ENCODE measurements at regions not wholly inside any gene's neighbourhood (a gene's known extent, or its start where the extent isn't known, plus 50 kb on each side); places are given as distances from the start of the nearest gene placed in this dataset.

DNA sequence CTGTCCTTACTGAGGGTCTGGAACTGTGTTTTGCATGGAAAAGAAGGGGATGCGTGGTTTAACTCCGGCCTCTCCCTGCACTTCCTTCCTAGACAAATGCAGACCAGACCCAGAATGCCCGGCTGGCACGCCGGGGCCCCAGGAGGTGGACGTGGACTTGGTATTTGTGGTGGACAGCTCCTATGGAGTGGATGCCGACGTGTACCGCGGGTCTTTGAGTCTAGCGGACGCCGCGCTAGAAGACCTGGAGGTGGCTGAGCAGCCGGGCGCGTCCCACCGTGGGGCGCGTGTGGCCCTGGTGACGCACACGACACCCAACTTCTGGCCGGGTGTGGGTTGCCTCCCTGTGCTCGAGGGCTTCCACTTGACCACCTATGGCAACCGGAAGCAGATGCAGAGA lies 81.8 kb upstream of the COL6A5 start:
- DNase-seq = no peak

GRCh38 chr3:130266817-130267216 lies 78.7 kb upstream of the COL6A5 start:
- DNase-seq = no peak

GRCh38 chr3:130276203-130276803 lies 69.2 kb upstream of the COL6A5 start:
- DNase-seq = peak in 1 of 2 experiments; percentile 54

GRCh38 chr3:130288670-130289069 lies 56.8 kb upstream of the COL6A5 start:
- no peak for DNase-seq

- no peak for DNase-seq
Measured at GRCh38 chr3:130291148-130291547, 54.3 kb upstream of the COL6A5 start.

DNA sequence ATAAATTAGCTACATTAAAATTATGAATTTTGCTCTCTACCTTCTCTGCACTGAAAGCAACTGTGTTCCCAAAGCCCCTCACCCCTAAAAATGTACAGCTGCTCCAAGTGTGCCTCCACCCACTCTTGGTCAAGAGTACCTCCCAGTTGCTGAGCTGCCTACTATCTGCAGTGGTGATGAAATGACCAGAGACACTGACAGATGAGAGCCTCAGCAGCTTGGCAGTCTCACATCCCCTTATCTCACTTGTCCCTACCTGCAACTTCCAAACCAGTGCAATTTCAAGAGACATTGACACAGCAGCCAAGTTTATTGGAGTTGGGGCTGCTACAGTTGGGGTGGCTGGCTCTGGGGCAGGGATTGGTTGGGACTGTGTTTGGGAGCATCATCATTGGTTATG lies 52.2 kb upstream of the COL6A5 start:
- no peak for DNase-seq
